ENCODE measurements at regions not wholly inside any gene's neighbourhood (a gene's known extent, or its start where the extent isn't known, plus 50 kb on each side); places are given as distances from the start of the nearest gene placed in this dataset.
"Not testable (repeated sequence)": the region's sequence is repeated elsewhere in the genome, so short reads cannot be mapped to it uniquely, and the experiment has no call there.

GRCh38 chr22:35165896-35166295, 91.4 kb upstream of the HMGXB4 start:
- H3K14ac ChIP-seq (ENCODE audit: low read length in 2 of 2); H3K23ac ChIP-seq (ENCODE audit: low read length in 2 of 2); H4K8ac ChIP-seq (ENCODE audit: low read length); H3K4me2 ChIP-seq (ENCODE audit: low read length, poor library complexity, severe bottlenecking); H2BK15ac ChIP-seq (ENCODE audit: low read depth, poor library complexity, severe bottlenecking); H3K4ac ChIP-seq (ENCODE audit: low read depth in 1 of 2, low read length in 2 of 2); H3K27me3 ChIP-seq (ENCODE audit: control insufficient read depth in 1 of 2, insufficient read depth in 1 of 2, low read length in 2 of 2); DNase-seq; H2BK12ac ChIP-seq (ENCODE audit: low read length in 2 of 2); H3K4me3 ChIP-seq (ENCODE audit: insufficient read depth in 1 of 2, low read depth in 1 of 2, low read length in 2 of 2); H3K27ac ChIP-seq (ENCODE audit: low read length, poor library complexity, severe bottlenecking); H3K9me3 ChIP-seq (ENCODE audit: control insufficient read depth, low read length); H2BK120ac ChIP-seq (ENCODE audit: low read depth, low read length); H3K79me1 ChIP-seq (replicated peaks; ENCODE audit: low read length, poor library complexity, severe bottlenecking); H4K91ac ChIP-seq (ENCODE audit: low read length); H2BK5ac ChIP-seq (ENCODE audit: low read depth, low read length, poor library complexity, severe bottlenecking); H3K9ac ChIP-seq (ENCODE audit: low read length); H2AK5ac ChIP-seq (ENCODE audit: low read length, severe bottlenecking); H3K36me3 ChIP-seq (ENCODE audit: control insufficient read depth in 1 of 2, insufficient read depth in 2 of 2, low read depth in 1 of 2, low read length in 2 of 2); H3K18ac ChIP-seq (ENCODE audit: low read depth in 1 of 2, low read length in 2 of 2); H3K4me1 ChIP-seq (ENCODE audit: control insufficient read depth, insufficient read depth, low read depth, low read length); H2AFZ ChIP-seq (ENCODE audit: low read depth, low read length): not testable (repeated sequence)
- 65% methylated on average over 11 of the region's 11 CpGs for WGBS

GRCh38 chr22:35170716-35171697, 86.3 kb upstream of the HMGXB4 start:
- Histone ChIP-seq H3K9ac (ENCODE audit: low read length) (no peak overlapping the region), H3K4me1 (ENCODE audit: control insufficient read depth, insufficient read depth, low read depth, low read length) (no peaks in the 10 kb centered on the region), H3K79me1 (replicated peaks; ENCODE audit: low read length, poor library complexity, severe bottlenecking) (no peaks in the 10 kb centered on the region), H3K4ac (ENCODE audit: low read depth in 1 of 2, low read length in 2 of 2) (no peak overlapping the region), H2AFZ (ENCODE audit: low read depth, low read length) (no peak overlapping the region), H3K27me3 (ENCODE audit: control insufficient read depth in 1 of 2, insufficient read depth in 1 of 2, low read length in 2 of 2) (peaks cover 21 to 27% of the 10 kb centered on the region in 2 experiments), H3K9me3 (ENCODE audit: control insufficient read depth, low read length) (no peaks in the 10 kb centered on the region), H4K8ac (ENCODE audit: low read length) (no peak overlapping the region), H2BK5ac (ENCODE audit: low read depth, low read length, poor library complexity, severe bottlenecking) (no peak overlapping the region), H3K27ac (ENCODE audit: low read length, poor library complexity, severe bottlenecking) (no peak overlapping the region), H2BK15ac (ENCODE audit: low read depth, poor library complexity, severe bottlenecking) (no peak overlapping the region), H3K4me3 (ENCODE audit: insufficient read depth in 1 of 2, low read depth in 1 of 2, low read length in 2 of 2) (no peak overlapping the region), H3K4me2 (ENCODE audit: low read length, poor library complexity, severe bottlenecking) (no peak overlapping the region), H3K18ac (ENCODE audit: low read depth in 1 of 2, low read length in 2 of 2) (no peak overlapping the region), H2BK12ac (ENCODE audit: low read length in 2 of 2) (no peak overlapping the region), H3K14ac (ENCODE audit: low read length in 2 of 2) (no peak overlapping the region), H4K91ac (ENCODE audit: low read length) (no peak overlapping the region), H3K23ac (ENCODE audit: low read length in 2 of 2) (no peak overlapping the region), H2AK5ac (ENCODE audit: low read length, severe bottlenecking) (no peak overlapping the region), H3K36me3 (ENCODE audit: control insufficient read depth in 1 of 2, insufficient read depth in 2 of 2, low read depth in 1 of 2, low read length in 2 of 2) (no peaks in the 10 kb centered on the region), H2BK120ac (ENCODE audit: low read depth, low read length) (no peak overlapping the region)
- WGBS = 72% methylated on average over 8 of the region's 11 CpGs
- DNase-seq = no peak

DNA sequence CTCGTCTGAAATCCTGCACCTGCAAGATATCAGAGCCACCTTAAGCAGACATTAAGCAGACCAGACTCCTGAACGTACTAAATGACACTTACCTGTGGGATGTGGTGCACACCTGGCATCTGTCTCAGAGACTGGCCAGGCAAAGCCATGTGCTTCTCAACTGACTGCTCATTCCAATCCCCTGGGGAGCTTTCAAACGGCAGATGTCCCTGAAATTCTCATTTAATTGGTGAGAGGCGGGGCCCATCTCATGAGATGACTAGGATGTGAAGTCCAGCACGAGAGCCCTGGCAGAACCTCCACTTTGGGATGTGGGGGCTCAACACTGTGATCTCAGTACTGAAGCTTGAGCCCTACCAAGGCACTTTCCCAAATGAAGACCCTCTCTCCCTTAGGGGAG, 84.9 kb upstream of the HMGXB4 start:
- H3K27ac ChIP-seq (ENCODE audit: low read length, poor library complexity, severe bottlenecking) = no peak overlapping the region
- H2BK5ac ChIP-seq (ENCODE audit: low read depth, low read length, poor library complexity, severe bottlenecking) = no peak overlapping the region
- no peak overlapping the region for H2BK12ac ChIP-seq (ENCODE audit: low read length in 2 of 2)
- H3K9me3 ChIP-seq (ENCODE audit: control insufficient read depth, low read length) = no peaks in the 10 kb centered on the region
- no peak overlapping the region for H3K4ac ChIP-seq (ENCODE audit: low read depth in 1 of 2, low read length in 2 of 2)
- peaks cover 25 to 36% of the 10 kb centered on the region in 2 experiments for H3K27me3 ChIP-seq (ENCODE audit: control insufficient read depth in 1 of 2, insufficient read depth in 1 of 2, low read length in 2 of 2)
- no peak overlapping the region for H3K9ac ChIP-seq (ENCODE audit: low read length)
- no peak overlapping the region for H3K14ac ChIP-seq (ENCODE audit: low read length in 2 of 2)
- H4K8ac ChIP-seq (ENCODE audit: low read length) = no peak overlapping the region
- no peak overlapping the region for H4K91ac ChIP-seq (ENCODE audit: low read length)
- no peaks in the 10 kb centered on the region for H3K4me1 ChIP-seq (ENCODE audit: control insufficient read depth, insufficient read depth, low read depth, low read length)
- H3K18ac ChIP-seq (ENCODE audit: low read depth in 1 of 2, low read length in 2 of 2) = no peak overlapping the region
- no peak overlapping the region for H2BK15ac ChIP-seq (ENCODE audit: low read depth, poor library complexity, severe bottlenecking)
- no peak overlapping the region for H3K4me3 ChIP-seq (ENCODE audit: insufficient read depth in 1 of 2, low read depth in 1 of 2, low read length in 2 of 2)
- H3K36me3 ChIP-seq (ENCODE audit: control insufficient read depth in 1 of 2, insufficient read depth in 2 of 2, low read depth in 1 of 2, low read length in 2 of 2) = no peaks in the 10 kb centered on the region
- whole genome bisulfite sequencing = 47% methylated on average over 5 of the region's 5 CpGs
- no peak overlapping the region for H2BK120ac ChIP-seq (ENCODE audit: low read depth, low read length)
- H3K79me1 ChIP-seq (replicated peaks; ENCODE audit: low read length, poor library complexity, severe bottlenecking) = no peaks in the 10 kb centered on the region
- H3K4me2 ChIP-seq (ENCODE audit: low read length, poor library complexity, severe bottlenecking) = no peak overlapping the region
- no peak overlapping the region for H3K23ac ChIP-seq (ENCODE audit: low read length in 2 of 2)
- H2AFZ ChIP-seq (ENCODE audit: low read depth, low read length) = no peak overlapping the region
- no peak for DNase-seq
- H2AK5ac ChIP-seq (ENCODE audit: low read length, severe bottlenecking) = no peak overlapping the region

- H3K4me1 ChIP-seq (ENCODE audit: control insufficient read depth, insufficient read depth, low read depth, low read length) = no peaks in the 10 kb centered on the region
- 75% methylated on average over 2 of the region's 2 CpGs for WGBS
- no peak overlapping the region for H2AFZ ChIP-seq (ENCODE audit: low read depth, low read length)
- no peak overlapping the region for H2BK5ac ChIP-seq (ENCODE audit: low read depth, low read length, poor library complexity, severe bottlenecking)
- no peak overlapping the region for H3K4ac ChIP-seq (ENCODE audit: low read depth in 1 of 2, low read length in 2 of 2)
- H3K79me1 ChIP-seq (replicated peaks; ENCODE audit: low read length, poor library complexity, severe bottlenecking) = no peaks in the 10 kb centered on the region
- H4K91ac ChIP-seq (ENCODE audit: low read length) = no peak overlapping the region
- H3K4me2 ChIP-seq (ENCODE audit: low read length, poor library complexity, severe bottlenecking) = no peak overlapping the region
- H3K18ac ChIP-seq (ENCODE audit: low read depth in 1 of 2, low read length in 2 of 2) = no peak overlapping the region
- H3K9me3 ChIP-seq (ENCODE audit: control insufficient read depth, low read length) = no peaks in the 10 kb centered on the region
- H3K27ac ChIP-seq (ENCODE audit: low read length, poor library complexity, severe bottlenecking) = no peak overlapping the region
- H3K9ac ChIP-seq (ENCODE audit: low read length) = no peak overlapping the region
- DNase-seq = no peak
- H3K4me3 ChIP-seq (ENCODE audit: insufficient read depth in 1 of 2, low read depth in 1 of 2, low read length in 2 of 2) = no peak overlapping the region
- H3K14ac ChIP-seq (ENCODE audit: low read length in 2 of 2) = no peak overlapping the region
- peaks cover 25 to 36% of the 10 kb centered on the region in 2 experiments for H3K27me3 ChIP-seq (ENCODE audit: control insufficient read depth in 1 of 2, insufficient read depth in 1 of 2, low read length in 2 of 2)
- H2BK15ac ChIP-seq (ENCODE audit: low read depth, poor library complexity, severe bottlenecking) = no peak overlapping the region
- H3K23ac ChIP-seq (ENCODE audit: low read length in 2 of 2) = no peak overlapping the region
- no peaks in the 10 kb centered on the region for H3K36me3 ChIP-seq (ENCODE audit: control insufficient read depth in 1 of 2, insufficient read depth in 2 of 2, low read depth in 1 of 2, low read length in 2 of 2)
- no peak overlapping the region for H2BK12ac ChIP-seq (ENCODE audit: low read length in 2 of 2)
- no peak overlapping the region for H2BK120ac ChIP-seq (ENCODE audit: low read depth, low read length)
- H2AK5ac ChIP-seq (ENCODE audit: low read length, severe bottlenecking) = no peak overlapping the region
- H4K8ac ChIP-seq (ENCODE audit: low read length) = no peak overlapping the region
Measured at GRCh38 chr22:35173655-35174054, 83.6 kb upstream of the HMGXB4 start.
